8988T (cell line): ENCODE measurements at regions not wholly inside any gene's neighbourhood (a gene's known extent, or its start where the extent isn't known, plus 50 kb on each side); places are given as distances from the start of the nearest gene placed in this dataset.

Experiments used
- DNase-seq: peaks from one replicate; pipeline ENCODE4 v3.0.0; 2011

DNA sequence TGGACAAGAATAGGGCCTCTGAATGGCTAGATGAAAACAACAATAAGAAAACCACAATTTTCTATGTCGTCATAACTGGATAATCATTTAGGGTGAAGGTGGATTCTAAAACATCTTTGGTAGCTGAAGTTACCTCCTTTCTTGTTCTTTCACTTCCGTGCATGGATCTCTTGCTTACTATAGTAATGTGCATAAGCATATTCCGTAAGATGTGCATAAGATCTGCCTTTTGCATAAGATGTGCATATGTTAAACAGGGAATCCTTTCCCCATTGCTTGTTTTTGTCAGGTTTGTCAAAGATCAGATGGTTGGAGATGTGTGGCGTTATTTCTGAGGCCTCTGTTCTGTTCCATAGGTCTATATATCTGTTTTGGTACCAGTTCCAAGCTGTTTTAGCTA is 353.6 kb downstream of the MTX2 start:
- no peak for DNase-seq

DNA sequence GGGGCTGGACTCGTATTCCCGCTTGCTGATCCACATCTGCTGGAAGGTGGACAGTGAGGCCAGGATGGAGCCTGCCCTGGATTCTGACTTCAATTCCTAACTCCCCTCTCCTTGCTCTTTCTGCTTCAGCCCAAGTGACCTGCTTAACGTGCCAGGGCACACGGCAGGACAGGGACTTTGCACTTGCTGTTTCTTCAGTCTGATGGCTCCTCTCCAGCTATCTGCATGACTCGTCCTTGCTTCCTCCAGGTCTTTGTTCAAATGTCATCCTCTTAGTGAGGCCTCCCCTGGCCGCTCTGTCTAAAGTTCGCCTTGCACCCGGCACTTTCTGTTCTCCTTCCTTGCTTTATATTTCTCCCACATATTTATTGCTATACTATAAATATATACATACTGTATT is 357.6 kb downstream of the MTX2 start:
- no peak for DNase-seq

DNA sequence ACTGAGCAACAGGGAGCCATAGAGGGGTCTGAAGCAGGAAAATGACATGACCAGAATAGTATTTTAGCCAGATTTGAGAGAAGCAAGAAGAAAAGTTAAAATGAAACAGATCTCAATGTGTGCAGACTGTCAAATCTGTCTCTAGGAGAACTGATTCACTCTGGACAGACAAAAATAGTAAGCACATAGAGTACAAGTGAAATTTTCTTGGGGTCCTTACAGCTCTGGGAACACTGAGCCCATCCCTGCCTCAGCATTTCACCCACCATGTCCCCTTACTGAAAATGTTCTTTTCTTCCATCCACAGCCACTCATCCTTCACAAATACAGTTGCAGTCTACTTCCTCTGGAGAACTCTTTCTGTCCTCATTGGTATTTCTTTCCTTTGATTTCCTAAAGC is 359.2 kb downstream of the MTX2 start:
- DNase-seq, result no peak

DNA sequence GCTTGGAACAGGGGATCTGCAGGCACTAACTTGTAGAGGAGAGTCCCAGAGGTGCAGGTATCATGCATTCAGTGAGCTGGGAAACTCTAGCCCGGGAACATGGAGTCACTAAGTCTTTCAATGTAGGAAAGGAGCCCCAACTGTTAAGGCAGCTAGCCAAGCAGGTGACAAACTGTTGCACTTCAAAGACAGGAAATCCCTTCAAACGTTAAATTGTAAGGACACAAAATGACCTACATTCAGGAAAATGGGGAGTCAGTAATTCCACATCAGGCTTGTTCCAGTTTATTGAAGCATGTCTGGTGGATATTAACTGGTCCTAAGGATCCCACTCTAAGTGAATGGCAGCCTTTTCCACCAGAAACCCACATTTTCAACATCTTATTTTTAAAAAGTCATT is 364.5 kb downstream of the MTX2 start:
- DNase-seq, result no peak

DNA sequence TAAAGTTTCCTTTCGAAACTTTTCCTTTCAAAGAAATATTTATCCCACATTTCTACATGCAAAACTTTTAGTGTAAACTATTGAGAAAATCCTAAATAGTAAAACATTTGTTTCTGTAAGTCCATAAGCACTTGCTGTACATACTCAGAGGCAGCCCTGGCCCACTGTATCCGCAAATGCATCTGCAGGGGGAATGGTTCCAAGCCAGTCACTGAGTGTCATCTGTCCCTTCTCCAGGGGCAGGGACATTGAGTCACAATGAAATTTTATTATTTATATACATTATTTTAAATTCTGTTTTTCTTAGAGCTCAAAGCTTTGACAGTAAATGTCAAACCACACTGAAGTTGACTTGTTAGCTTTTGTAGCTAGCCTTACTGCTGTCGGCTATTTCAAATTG is 367.2 kb downstream of the MTX2 start:
- no peak for DNase-seq

DNA sequence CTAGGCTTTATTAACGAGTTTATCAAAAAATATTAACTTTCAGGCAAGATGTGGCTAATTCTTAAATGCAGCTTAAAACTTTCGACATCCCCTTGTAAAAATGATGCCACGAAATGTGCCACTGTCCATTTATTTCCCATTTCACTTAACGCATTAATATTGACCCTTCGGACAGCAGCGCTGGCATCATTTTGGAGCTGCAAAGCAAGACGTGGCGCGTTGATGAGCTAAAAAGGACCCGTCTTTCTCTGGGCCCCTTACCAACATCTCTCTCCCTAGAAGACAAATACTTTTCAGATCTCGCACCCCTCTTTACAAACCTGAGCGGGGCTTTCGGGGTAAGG is 367.9 kb downstream of the MTX2 start:
- no peak for DNase-seq

DNA sequence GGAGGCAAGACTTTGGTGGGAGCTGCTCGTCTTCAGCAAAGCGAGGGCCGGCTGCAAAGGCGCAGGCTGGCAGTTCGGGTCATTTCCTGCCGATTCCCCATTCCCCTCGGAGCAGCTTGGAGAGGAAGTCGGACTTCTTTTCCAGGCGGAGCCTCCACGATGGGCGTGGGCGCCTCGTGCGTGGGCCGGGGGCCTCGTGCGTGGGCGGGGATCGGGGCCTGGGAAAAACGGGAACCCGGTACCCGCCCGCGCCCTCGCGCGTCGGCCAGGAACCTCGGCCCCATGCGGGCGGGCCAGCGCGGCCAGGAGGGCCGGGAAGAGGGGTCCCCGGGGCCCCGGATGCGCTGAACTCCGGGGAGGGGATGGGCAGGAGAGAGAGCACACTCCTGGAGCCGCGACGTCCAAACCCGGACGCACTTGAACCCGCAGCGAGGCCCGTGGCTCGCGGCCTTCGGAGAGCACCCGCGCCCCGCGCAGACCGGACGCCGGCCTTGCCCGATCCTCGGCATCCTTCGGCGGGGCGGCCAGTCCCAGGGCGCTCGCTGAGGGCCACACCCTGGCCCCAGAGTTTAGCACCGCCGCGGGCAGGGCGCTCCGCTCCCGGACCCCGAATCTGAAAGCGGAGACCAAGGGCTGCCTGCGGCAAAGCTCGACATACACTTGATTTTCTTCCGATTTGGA is 368.4 kb downstream of the MTX2 start:
- DNase-seq, result no peak

DNA sequence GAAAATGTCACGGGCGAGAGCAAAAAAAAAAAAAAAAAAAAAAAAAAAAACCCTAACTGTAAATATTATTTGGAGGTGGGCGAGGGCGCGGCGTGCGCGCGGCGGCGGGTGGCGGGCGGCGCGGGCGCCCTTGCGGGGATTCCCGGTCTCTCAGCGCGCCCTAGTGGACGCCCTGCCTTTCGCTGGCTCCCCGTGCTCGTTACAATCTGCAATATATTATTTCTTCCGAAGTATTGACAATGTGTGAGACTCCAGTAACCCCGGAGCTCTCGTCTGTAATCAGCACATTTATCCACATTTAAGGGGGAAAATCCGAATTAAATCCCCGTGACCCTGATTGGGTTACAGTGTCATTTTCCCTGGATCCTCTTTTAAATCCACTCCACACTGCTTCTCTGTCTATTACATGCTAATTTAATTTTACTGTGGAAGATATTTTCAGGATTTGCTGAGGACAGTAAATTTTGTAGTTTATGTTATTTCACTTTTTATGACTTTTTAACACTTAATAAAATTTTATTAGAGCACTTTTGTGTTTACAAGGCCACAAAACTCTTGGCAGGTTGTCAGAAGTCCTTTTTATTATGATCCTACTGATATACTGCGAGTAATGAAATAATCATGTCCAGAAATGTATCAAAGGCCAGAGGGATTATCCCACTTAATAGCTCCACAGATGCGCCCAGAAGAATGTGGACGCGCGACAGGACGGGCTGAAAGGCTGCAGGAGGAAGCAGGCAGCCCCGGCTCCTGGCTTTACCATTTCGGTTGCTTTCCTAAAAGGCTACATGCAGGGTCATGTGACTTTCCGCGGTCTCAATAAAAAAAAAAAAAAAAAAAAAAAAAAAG is 369.1 kb downstream of the MTX2 start:
- DNase-seq, result peak; percentile 62

DNA sequence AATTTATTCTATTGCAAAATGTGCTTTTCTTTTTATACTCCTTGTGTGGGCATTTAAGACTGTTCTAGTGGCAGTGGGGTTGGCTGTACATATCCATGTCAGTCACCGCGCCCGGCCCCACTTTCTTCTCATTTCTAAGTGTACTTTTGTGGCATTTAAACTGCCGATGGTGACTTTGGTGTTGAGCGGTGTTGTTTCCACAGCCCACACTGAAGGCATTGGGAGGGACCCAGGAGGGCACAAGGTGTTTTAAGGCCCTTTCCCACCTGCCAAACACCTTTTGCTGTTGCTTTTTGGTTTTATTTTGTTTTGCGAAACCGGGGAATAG is 369.7 kb downstream of the MTX2 start:
- DNase-seq, result no peak

DNA sequence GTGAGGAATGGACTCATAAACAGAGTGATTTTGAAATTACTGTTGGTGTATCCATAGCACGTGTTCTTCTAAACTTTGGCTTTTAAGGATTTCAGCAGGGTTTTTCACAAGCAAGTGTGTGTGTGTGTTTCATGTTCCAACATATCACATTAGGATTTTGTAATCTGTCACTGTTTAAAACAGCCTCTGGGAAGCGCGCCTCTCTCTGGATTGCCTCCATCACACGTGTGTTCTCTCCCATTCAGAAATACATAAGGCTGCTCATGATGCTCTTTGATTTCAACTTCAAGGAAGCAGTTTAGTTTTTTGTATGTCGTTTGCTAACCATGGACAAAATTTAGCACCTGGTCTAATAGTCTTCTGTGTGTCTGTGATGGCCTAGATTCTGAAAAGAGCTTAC is 370.4 kb downstream of the MTX2 start:
- no peak for DNase-seq

DNA sequence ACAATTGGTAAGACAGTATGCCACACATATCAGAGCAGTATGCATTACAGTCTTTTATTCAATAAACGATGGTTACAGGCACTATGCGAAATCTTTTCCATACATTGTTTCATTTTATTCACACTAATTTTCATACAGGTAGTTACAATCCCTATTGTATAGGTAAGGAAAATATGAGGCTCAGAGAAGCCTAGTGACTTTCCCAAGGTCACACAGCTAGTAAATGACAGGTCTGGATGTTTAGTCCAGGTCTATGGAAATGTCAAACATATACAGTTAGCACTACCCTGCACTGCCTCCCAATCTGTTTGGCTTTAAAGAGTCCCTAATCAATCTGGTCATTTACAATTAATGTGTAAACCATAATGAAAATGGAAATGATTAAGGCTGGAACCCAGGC is 372.2 kb downstream of the MTX2 start:
- DNase-seq, result no peak

DNA sequence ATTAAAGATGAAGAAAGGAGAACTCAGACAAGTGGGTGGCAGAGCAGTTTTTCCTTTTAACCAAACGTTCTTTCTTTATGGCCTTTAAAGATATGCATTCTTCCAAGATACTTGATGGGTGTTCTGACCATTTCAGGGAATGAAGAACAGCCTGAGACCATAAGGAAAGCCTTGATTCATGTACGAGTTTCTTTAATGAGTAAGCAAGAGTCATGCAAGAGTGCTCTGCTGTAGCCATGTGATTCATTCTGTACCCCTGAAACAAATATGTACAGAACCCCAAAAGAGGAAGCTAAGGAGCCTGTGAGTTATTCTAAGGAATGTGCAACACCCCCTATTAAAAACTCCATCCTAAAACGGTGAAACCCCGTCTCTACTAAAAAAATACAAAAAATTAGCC is 372.8 kb downstream of the MTX2 start:
- DNase-seq, result no peak

DNA sequence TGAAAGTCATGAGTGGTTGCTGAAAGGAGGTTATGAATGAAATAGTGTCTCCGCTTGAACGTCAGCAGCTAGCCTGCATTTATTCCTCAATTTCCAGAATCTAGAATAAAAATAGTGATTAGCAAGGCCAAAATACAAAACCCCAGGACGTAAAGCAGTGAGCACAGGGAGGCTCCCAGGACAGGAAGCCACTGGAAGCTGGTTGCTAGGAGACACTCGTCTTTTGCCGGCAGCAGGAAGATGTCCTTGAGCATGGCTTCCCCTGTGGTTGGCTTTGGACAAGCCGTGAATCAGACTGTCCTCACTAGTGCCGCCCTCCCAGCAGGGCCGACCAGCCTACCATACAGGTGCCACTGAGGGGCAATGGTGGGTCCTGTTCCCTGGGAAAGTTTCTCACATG is 374.4 kb downstream of the MTX2 start:
- no peak for DNase-seq

DNA sequence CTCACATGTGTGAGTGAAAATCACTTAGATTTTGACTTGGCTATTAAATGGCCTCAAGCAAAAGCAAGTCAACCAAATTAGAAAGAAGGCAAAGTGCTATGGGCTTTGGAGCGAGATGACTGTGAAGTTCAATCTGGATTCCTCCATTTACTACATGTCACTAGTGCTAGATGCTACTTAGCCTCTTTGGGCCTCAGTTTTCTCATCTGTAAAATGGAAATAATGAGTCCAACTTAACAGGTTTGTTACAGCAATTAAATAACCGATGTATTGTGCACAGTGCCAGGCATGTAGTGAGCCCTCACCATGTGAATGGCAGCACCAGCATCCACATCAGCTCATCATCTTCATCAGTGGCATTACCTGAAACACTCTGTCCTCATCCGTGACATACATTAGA is 376.3 kb downstream of the MTX2 start:
- no peak for DNase-seq

DNA sequence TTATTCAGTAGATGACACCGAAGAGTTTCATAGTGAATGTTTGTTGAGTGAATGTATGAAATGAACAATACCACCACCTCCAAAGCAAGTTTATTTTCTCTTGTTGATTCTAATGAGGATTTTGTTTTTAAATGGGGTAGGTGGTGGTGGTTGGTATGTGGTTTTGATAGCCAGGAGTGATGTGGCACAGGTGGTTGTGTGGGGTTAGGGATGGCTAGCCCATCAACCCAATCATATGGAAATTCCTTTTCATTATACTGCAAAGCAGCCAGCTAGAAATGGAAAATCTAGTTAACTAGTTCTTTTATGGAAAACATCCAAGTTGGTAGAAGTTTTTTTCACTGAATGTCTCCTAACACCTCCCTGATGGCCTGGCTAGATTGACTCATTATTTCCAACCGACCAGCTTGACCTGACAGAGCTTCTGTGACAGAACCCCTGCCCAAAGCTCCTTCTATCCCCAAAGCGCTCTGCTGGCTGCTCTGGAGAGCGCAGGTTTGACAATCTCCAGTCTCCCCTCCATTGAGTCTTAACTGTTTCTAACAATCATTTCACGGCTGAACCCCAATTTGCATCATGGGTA is 376.9 kb downstream of the MTX2 start:
- no peak for DNase-seq

DNA sequence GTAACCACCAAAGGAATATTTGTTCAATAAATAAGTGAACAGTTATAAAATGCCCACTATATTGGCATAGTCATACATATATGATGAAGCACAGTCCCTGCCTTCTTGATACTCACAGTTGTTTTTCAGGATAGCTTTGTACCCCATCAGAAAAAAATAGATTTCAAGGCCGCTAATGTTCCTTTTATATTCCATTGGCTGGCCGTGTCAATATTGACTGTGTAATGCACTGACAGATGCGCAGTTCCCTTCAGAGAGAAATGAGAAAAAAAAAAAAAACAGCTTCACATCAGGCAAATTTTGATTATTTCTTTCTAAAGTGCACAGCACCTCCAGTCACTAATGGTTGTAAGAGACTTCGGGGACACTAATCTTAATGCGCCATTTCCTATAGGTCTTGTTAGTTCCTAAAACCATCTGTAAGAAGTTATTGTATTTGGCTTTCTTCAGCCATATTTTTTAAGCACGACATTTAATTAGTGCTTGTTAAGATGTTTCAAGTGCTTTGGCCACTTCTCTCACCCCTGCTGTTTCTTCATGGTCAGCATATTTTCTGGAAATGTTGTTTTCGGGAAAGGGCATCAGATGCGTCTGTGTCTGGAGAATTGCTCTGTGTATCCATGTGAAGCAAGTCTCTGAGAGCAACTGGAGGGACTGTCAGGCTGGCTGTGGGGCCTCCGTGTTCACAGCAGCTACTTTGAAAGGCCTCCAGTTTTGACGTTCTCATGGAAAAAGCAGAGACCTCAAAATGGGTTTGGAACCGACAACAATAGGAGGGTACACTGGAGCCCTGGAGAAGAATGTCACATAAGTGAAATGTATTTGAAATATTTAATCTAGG is 378.3 kb downstream of the MTX2 start:
- no peak for DNase-seq

DNA sequence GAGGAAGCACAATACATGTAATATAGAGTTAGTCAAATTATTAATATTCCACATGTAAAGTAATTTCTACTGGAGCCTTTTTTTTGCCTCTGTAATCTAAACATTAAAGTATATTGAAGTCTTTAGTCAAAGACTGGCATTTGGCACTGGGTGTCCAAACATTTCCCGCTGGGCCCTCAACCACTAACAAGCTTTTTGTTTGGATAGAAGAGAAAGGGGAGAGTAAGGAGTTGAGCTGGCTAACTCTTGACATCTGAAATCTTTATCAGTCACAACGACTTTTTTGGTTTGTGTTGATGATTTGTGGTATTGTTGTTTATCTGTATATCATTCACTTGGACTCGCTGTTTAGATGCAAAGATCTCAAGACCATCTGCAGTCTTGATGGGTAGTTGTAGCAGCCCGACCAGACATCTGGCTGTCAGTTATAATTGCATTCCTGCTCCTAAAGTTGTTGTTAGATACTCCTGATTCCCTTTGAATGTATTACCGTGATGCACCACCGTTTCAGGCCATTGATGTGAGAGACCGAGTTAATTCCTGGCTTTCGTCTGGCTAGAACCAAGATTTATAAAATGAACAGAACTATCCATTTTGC is 379.6 kb downstream of the MTX2 start:
- DNase-seq, result no peak

DNA sequence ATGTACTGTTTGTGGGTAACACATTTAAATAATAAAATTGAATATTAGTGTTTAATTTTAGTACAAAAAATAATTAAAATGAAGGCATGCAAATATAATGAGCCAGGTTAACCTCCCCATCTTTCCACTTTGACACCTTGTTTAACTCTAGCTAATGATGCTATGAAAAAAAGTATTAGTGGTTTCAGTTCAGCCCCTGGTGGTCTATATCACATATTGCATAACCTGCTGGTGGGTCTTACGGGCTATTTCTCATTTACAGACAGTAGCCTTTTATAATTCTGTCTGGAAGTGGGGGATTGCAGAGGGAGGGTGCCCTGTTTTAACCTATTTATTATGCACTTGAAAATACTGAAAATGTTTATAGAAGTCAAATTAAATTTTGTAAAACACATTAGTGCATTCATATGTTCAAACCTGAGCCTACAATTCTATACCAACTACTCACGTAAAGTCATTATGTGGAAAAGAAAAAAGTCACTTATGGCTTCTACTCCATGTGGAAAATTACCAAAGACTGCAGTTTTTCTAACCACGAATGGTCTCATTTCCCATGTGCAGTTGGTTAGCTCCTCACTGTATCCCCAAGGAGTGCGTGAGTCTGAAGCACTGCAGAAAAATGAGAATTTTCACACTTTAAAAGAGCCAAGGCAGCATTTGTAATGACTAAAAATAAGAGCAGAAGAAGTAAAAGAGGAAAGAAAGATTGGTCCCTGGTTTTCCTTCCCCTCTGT is 381.0 kb downstream of the MTX2 start:
- no peak for DNase-seq

DNA sequence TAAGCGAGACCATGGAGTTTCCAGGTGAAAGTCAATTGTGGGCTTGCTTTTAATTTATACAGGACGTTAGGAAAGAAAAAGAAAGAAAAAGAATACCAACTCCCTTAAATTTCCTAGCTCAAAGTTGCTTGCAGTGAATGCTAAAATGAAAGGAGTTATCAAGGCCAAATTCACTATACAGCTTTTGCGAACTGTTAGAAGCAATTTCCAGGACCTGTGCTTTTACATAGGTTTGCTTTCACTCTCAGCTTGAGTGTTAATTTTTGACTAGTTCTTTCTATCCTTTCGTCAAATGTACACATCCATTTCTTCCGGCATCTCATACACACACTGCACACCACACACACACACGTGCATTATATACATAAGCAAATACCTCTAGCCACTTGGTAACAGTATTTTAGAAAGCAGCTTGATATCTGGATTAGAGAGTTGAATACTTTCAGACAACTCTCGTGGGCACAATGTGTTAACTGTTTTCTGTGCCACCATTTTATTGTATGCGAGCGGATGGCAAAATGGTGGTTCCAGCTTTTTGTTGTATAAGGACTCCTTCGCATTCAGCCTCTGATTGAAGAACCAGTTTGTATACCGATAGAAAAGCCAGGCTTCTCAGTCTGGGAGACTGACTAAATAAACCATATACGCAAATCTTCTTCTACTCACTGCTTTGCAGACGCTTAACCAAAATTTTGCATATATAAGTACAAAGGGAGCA is 381.8 kb downstream of the MTX2 start:
- DNase-seq, result no peak

DNA sequence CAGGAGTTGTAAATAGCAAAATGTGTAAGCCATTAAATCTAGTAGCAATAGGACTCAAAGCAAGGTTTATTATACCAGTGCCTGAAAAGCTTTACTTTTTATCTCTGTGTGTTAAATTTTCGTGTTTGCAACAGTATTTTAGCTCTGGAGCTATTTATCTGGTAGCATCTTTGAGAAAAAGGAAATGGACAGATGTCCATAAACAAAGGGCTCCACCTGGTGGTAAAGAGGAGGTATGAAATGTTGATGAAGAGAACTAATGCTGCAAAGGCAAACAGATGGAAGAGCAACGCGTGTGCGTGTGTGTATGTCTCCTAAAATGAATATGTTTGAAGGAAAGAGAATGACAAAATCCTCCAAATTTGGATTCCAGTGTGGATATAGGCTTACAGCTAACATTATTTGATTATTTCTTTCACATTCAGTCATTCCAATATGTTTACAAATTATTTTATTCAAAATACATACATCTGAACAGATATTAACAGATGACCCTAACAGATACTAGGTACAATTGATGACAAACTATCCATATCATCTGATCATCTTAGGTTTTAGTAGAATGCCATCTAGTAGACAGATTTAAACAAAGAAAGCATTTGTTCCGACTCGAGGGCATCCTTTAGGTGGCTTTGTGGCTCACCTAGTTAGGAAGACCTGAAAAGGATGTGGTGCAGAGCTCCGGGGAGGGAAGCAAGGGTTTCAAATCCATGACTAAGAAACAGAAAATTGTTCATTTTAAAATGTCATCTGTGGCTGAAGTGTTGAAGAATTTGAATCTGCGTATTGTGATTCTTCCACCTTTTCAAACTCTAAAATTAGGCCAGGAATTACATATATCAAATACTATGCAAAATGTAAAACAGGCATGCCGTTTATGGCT is 383.3 kb downstream of the MTX2 start:
- no peak for DNase-seq
